NCI-H345 (cell line): ENCODE measurements at regions not wholly inside any gene's neighbourhood (a gene's known extent, or its start where the extent isn't known, plus 50 kb on each side); places are given as distances from the start of the nearest gene placed in this dataset.
"Not testable (repeated sequence)": the region's sequence is repeated elsewhere in the genome, so short reads cannot be mapped to it uniquely, and the experiment has no call there.

ENCODE experiments used
- DNase-seq: peaks from one replicate; lab custom pipeline; 2025; lab: John Stamatoyannopoulos, UW

- no peak for DNase-seq
Measured at GRCh38 chr10:30731963-30732362, 102.4 kb upstream of the LYZL2 start.

GRCh38 chr10:30730306-30730705 is 100.8 kb upstream of the LYZL2 start:
- no peak for DNase-seq

- DNase-seq, result no peak
Measured at GRCh38 chr10:30728766-30729165, 99.2 kb upstream of the LYZL2 start.

GRCh38 chr10:30728127-30728526 is 98.6 kb upstream of the LYZL2 start:
- no peak for DNase-seq

GRCh38 chr10:30727524-30727923 is 98.0 kb upstream of the LYZL2 start:
- DNase-seq, result no peak

GRCh38 chr10:30726783-30727414 is 97.3 kb upstream of the LYZL2 start:
- peak; percentile 65 for DNase-seq

GRCh38 chr10:30725661-30726060 is 96.1 kb upstream of the LYZL2 start:
- no peak for DNase-seq

GRCh38 chr10:30724296-30724695 is 94.7 kb upstream of the LYZL2 start:
- DNase-seq, result no peak

- DNase-seq, result no peak
Measured at GRCh38 chr10:30722956-30723620, 93.5 kb upstream of the LYZL2 start.

GRCh38 chr10:30719832-30720231 is 90.3 kb upstream of the LYZL2 start:
- DNase-seq, result no peak

GRCh38 chr10:30709700-30710358 is 80.3 kb upstream of the LYZL2 start:
- DNase-seq, result no peak

- no peak for DNase-seq
Measured at GRCh38 chr10:30709229-30709628, 79.7 kb upstream of the LYZL2 start.

GRCh38 chr10:30708234-30708633 is 78.7 kb upstream of the LYZL2 start:
- no peak for DNase-seq

- not testable (repeated sequence) for DNase-seq
Measured at GRCh38 chr10:30706189-30706588, 76.6 kb upstream of the LYZL2 start.

GRCh38 chr10:30705625-30706149 is 76.1 kb upstream of the LYZL2 start:
- no peak for DNase-seq

GRCh38 chr10:30705101-30705624 is 75.6 kb upstream of the LYZL2 start:
- peak; percentile 37 for DNase-seq

- DNase-seq, result not testable (repeated sequence)
Measured at GRCh38 chr10:30704601-30705100, 75.1 kb upstream of the LYZL2 start.

GRCh38 chr10:30704026-30704600 is 74.6 kb upstream of the LYZL2 start:
- DNase-seq, result no peak

GRCh38 chr10:30703446-30703845 is 73.9 kb upstream of the LYZL2 start:
- not testable (repeated sequence) for DNase-seq

GRCh38 chr10:30702860-30703259 is 73.3 kb upstream of the LYZL2 start:
- no peak for DNase-seq

- peak; percentile 1 for DNase-seq
Measured at GRCh38 chr10:30701451-30702173, 72.1 kb upstream of the LYZL2 start.

GRCh38 chr10:30697806-30698205 is 68.3 kb upstream of the LYZL2 start:
- no peak for DNase-seq
